ENCODE measurements at regions not wholly inside any gene's neighbourhood (a gene's known extent, or its start where the extent isn't known, plus 50 kb on each side); places are given as distances from the start of the nearest gene placed in this dataset.

- Histone ChIP-seq H3K36me3 (no peaks in the 10 kb centered on the region), H3K4me1 (no peaks in the 10 kb centered on the region), H3K27me3 (peaks cover 10% of the 10 kb centered on the region), H3K9me3 (no peaks in the 10 kb centered on the region), H3K4me3 (ENCODE audit: low read depth, low read length) (no peak overlapping the region)
- TF ChIP-seq CTCF (IDR thresholded peaks at IDR 0.05; ENCODE audit: low read depth, low read length), result no peak
- no peak for DNase-seq
Observed at GRCh38 chr3:70863049-70863448, 550.6 kb upstream of the MDFIC2 start.

GRCh38 chr3:70861855-70862254 lies 549.4 kb upstream of the MDFIC2 start:
- Histone ChIP-seq H3K27me3 (peaks cover 17% of the 10 kb centered on the region), H3K36me3 (no peaks in the 10 kb centered on the region), H3K4me1 (no peaks in the 10 kb centered on the region), H3K4me3 (ENCODE audit: low read depth, low read length) (no peak overlapping the region), H3K9me3 (no peaks in the 10 kb centered on the region)
- no peak for DNase-seq
- TF ChIP-seq CTCF (IDR thresholded peaks at IDR 0.05; ENCODE audit: low read depth, low read length), result no peak

- H3K4me1 ChIP-seq, result no peaks in the 10 kb centered on the region
- no peaks in the 10 kb centered on the region for H3K9me3 ChIP-seq
- peaks cover 17% of the 10 kb centered on the region for H3K27me3 ChIP-seq
- H3K36me3 ChIP-seq, result no peaks in the 10 kb centered on the region
- DNase-seq, result no peak
- no peak overlapping the region for H3K4me3 ChIP-seq (ENCODE audit: low read depth, low read length)
- no peak for TF ChIP-seq CTCF (IDR thresholded peaks at IDR 0.05; ENCODE audit: low read depth, low read length)
Observed at GRCh38 chr3:70861234-70861633, 548.8 kb upstream of the MDFIC2 start.

GRCh38 chr3:70857916-70858315 lies 545.5 kb upstream of the MDFIC2 start:
- no peaks in the 10 kb centered on the region for H3K36me3 ChIP-seq
- DNase-seq, result no peak
- H3K4me1 ChIP-seq, result no peaks in the 10 kb centered on the region
- H3K27me3 ChIP-seq, result peaks cover 14% of the 10 kb centered on the region
- H3K4me3 ChIP-seq (ENCODE audit: low read depth, low read length), result no peak overlapping the region
- TF ChIP-seq CTCF (IDR thresholded peaks at IDR 0.05; ENCODE audit: low read depth, low read length), result no peak
- no peaks in the 10 kb centered on the region for H3K9me3 ChIP-seq

- TF ChIP-seq CTCF (IDR thresholded peaks at IDR 0.05; ENCODE audit: low read depth, low read length), result no peak
- Histone ChIP-seq H3K36me3 (no peaks in the 10 kb centered on the region), H3K27me3 (peaks cover 14% of the 10 kb centered on the region), H3K4me3 (ENCODE audit: low read depth, low read length) (no peak overlapping the region), H3K4me1 (no peaks in the 10 kb centered on the region), H3K9me3 (no peaks in the 10 kb centered on the region)
- DNase-seq, result no peak
Observed at GRCh38 chr3:70856414-70857162, 544.1 kb upstream of the MDFIC2 start.

GRCh38 chr3:70855149-70855548 lies 542.7 kb upstream of the MDFIC2 start:
- no peaks in the 10 kb centered on the region for H3K9me3 ChIP-seq
- no peaks in the 10 kb centered on the region for H3K36me3 ChIP-seq
- TF ChIP-seq CTCF (IDR thresholded peaks at IDR 0.05; ENCODE audit: low read depth, low read length), result no peak
- no peak for DNase-seq
- H3K4me3 ChIP-seq (ENCODE audit: low read depth, low read length), result no peak overlapping the region
- no peaks in the 10 kb centered on the region for H3K4me1 ChIP-seq
- peaks cover 16% of the 10 kb centered on the region for H3K27me3 ChIP-seq

All from BE2C (cell line).